GM18870 (cell line): ENCODE measurements at regions not wholly inside any gene's neighbourhood (a gene's known extent, or its start where the extent isn't known, plus 50 kb on each side); places are given as distances from the start of the nearest gene placed in this dataset.
A peak's percentile ranks its signal among the peaks of the same experiment; 100 is the strongest.

ENCODE experiments used
- ATAC-seq: cut with Tn5 transposase; IDR thresholded peaks from one replicate; pipeline ENCODE4 v1.9.1; 2021; ENCODE audit warnings: moderate library complexity; ENCODE audit not compliant: unreplicated experiment

DNA sequence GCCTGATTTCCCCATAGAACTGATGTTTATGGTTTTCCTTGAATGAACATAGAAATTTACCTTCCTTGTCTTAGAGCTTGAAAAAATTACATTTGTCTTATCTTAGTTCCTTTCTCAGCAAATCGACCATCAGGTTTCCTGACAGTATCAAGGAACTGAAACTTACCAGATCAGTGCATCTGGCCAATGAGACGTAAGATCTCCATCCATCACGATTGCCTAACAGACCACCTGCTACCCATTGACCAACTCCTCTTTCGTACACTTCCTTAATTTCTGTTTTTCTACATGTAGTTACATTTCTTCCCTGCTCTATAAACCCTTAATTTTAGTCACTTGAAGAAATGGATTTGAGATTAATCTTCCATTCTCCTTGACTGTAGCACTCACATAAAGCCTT lies 57.4 kb upstream of the TMPRSS15 start:
- peak; percentile 57 for ATAC-seq

DNA sequence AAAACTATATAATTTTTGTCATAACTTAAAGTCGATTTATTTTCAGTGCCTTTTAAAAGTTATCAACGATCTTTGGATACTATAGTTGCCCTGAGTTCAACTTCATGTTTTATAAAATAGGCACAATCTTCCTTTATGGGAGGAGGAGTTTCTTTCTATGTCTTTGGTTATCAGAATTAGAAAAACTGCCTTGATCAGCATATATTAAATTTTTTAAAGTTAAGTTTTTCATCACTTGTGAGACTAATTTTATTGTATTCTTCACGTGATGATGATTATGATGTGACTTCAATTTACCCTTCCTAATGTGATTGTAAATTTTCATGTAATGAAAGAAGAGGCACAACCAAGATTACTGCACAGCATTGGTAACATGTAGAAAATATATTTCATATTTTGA lies 58.2 kb upstream of the TMPRSS15 start:
- ATAC-seq: no peak

- ATAC-seq: peak; percentile 78
Measured at GRCh38 chr21:18467715-18468114, 64.1 kb upstream of the TMPRSS15 start.

GRCh38 chr21:18468790-18469189 lies 65.2 kb upstream of the TMPRSS15 start:
- ATAC-seq: peak; percentile 56

GRCh38 chr21:18476639-18477038 lies 73.1 kb upstream of the TMPRSS15 start:
- ATAC-seq: no peak

DNA sequence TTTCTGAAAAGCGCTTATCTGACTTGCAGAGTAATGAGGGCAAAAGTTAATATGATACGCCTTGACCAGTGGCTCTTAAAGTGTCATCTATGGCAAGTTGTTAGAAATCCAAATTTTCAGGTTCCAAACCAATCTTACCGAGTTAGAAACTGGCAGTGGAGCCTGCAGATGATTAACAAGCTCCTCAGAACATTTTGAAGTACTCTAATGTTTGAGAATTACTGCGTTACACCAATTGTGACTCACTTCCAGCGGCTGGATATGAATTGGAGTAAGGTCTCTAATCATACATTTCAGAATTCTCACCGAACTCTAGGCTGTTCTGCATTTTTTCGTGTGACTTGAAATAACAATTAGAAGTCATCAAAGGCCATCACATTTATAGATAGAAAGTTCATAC lies 73.5 kb upstream of the TMPRSS15 start:
- ATAC-seq: no peak

- no peak for ATAC-seq
Measured at GRCh38 chr21:18478513-18478912, 74.9 kb upstream of the TMPRSS15 start.

GRCh38 chr21:18488252-18488651 lies 84.7 kb upstream of the TMPRSS15 start:
- ATAC-seq: no peak

GRCh38 chr21:18493422-18493821 lies 89.8 kb upstream of the TMPRSS15 start:
- ATAC-seq: no peak

DNA sequence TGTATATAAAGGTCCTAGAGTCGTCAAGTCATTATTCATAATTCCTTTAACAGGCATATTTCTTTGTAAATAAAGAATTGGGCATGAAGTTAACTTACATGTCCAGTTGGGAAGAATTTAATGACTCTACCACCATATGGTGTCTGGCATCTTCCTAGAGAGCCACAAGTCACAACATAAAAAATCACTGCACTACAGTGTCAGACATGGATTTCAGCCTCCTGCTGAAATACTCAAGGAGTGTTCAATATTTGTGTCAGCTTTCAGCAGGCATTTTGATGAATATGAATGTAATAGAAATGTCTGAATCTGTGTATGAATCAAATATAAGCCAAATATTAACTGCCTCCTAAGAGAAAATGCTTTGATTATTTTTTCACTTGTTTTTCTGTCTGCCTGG lies 91.9 kb upstream of the TMPRSS15 start:
- no peak for ATAC-seq

DNA sequence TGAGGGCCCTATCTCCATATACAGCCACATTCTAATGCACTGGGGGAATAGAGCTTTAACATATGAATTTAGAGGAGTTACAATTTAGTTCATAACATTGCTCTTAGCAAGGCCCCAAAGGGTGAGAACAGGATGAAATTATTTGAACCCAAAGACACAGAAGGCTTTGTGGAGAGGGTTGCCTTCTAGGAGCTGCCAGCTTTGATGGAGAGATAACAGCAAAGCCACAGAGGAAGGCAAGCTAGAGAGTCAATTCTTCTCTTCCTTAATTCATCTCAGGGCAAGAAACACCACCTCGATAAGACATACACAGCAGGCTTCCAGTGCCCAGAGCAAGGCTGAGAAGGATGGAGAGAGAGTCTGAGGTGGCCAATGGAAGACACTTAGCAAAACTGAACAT lies 94.8 kb upstream of the TMPRSS15 start:
- no peak for ATAC-seq

DNA sequence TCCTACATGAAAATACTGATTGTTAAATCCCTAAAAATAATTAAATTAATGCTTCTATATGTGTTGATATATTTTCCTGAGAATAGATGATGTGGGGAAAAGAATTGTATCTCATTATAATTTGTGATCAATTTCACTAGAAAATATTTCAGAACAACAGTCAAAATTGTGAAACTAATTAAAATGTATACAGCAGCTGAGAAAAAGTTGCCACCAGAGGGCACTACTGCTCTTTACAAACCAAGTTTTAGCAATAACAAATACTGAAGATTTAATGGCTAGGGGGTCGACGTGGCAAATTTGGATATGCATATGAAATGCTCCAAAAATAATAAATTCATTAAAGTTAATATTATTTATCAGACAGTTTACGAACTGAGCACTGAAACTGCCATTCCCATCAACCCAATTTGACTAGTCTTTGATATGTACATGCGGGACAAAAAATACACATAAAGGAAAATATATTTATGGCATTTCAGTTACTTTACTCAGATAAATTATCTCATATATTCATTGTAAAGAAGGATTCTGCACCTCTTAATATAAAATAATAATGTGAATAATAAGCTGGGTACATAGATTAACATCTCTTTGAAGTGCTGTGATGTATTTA lies 96.3 kb upstream of the TMPRSS15 start:
- no peak for ATAC-seq

DNA sequence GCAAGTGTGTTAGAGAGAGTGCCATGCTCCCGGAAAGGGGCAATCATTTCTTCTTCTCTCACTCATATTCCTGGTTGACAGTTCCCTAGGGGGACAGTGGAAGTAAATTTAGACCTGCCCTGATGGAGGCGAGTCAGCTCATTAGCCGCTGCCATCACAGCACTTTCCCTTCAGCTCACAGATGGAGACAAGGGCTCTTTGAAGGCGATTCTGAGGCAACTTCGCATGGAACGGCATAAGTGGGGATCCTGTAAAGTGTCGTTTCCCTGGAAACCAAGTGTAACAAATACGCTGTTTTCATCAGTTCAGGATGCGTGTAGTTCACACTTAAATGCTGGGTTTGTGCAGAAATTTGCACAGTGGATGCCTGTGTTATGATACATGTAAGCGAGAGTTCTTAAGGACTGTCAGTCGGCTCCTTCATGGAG lies 114.5 kb upstream of the TMPRSS15 start:
- no peak for ATAC-seq

DNA sequence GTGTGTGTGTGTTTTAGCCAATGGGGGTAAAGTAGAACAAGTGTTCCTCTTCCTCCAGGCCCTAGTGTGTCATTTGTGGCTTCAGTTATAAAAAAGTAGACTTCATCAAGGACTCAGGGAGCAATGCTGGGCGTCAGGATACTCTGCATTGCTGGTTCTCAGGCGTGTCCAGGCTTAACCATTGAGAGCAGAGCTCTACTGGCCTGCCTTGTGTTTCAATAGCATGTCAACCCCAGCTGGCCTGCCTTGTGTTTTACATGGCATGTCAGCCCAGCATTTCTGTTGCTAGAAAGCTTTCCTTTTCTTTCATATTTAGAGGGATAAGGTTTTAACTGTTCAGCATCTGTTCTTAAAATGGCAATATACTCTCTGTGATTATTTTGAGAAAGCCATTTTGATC lies 117.6 kb upstream of the TMPRSS15 start:
- no peak for ATAC-seq

DNA sequence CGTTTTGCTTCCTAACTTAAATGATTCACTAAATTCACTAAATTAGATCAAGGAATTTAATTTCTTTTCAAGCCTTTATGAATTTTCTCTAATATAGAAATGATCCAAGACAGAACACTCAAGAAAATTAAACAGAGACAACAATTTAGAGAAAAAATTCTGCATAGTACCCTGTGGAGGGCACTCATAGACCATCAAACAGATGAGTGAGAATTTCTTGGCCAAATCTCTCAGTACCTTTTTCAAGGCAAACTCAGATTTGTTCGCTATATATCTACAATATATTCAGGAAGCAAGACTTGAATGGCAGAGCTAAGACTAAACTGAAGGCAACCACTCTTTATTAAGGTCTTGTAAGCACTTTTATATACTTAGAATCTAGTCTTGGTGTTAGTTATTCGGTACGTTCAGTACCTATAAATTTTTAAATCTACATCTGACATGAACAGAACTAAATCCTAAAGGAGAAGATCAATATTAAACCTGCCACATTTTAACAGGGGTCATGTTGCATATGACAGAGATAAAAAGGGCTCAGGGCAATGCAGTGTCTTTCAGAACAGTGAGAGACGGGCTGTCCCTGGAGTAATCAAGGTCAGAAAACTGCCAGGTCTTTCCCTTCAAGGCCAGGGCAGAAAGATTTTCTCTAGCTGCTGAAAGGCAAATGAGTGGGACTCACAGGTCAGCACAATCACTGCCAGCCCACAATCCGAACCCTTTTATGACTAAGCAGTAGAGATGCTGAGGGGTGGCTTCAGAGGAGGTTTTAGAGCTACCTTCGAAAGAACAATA lies 118.8 kb upstream of the TMPRSS15 start:
- no peak for ATAC-seq

- no peak for ATAC-seq
Measured at GRCh38 chr21:18524097-18524880, 120.7 kb upstream of the TMPRSS15 start.

DNA sequence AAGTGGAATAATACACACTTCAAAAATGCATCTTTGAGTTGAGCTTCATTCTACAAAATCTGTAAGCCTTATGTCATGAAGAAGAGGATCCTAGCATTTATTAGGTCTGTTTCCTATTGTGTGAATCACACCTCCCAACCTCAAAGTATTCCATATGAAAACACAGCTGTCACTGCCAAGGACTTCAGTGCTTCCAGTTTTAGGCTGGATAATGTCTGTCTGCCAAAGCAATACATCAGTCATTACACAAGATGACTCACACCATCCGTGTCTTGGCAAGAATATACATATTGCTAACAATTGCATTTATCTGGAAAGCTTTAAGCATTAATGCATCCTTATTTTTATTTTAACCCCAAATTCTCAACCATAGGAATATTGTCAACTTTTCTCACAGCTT lies 125.7 kb upstream of the TMPRSS15 start:
- no peak for ATAC-seq

GRCh38 chr21:18542081-18542480 lies 138.5 kb upstream of the TMPRSS15 start:
- ATAC-seq: no peak

GRCh38 chr21:18545908-18546307 lies 142.3 kb upstream of the TMPRSS15 start:
- no peak for ATAC-seq

- ATAC-seq: no peak
Measured at GRCh38 chr21:18547347-18547746, 143.8 kb upstream of the TMPRSS15 start.

GRCh38 chr21:18548249-18548648 lies 144.7 kb upstream of the TMPRSS15 start:
- no peak for ATAC-seq
